SJCRH30 (cell line): ENCODE measurements at regions not wholly inside any gene's neighbourhood (a gene's known extent, or its start where the extent isn't known, plus 50 kb on each side); places are given as distances from the start of the nearest gene placed in this dataset.

Experiments
- DNase-seq, 2 experiments: peaks; one replicate each; pipeline ENCODE4 v3.0.0-alpha.2; 2015 to 2020
- H3K27ac ChIP-seq: fragments of 250-450 bp; sonication (Bioruptor Pico); 2 replicates; pipeline ENCODE4 v1.5.1; 2020; ENCODE audit warnings: mild to moderate bottlenecking, moderate library complexity
- H3K27me3 ChIP-seq: fragments of 250-450 bp; sonication (Bioruptor Pico); 2 replicates; pipeline ENCODE4 v1.5.1; 2020; ENCODE audit warnings: mild to moderate bottlenecking, moderate library complexity
- H3K36me3 ChIP-seq: fragments of 250-450 bp; sonication (Bioruptor Pico); 2 replicates; pipeline ENCODE4 v1.5.1; 2020; ENCODE audit warnings: mild to moderate bottlenecking, moderate library complexity
- H3K4me1 ChIP-seq: fragments of 250-450 bp; sonication (Bioruptor Pico); 2 replicates; pipeline ENCODE4 v1.5.1; 2020; ENCODE audit warnings: mild to moderate bottlenecking, moderate library complexity
- H3K4me3 ChIP-seq: fragments of 250-450 bp; sonication (Bioruptor Pico); 2 replicates; pipeline ENCODE4 v1.5.1; 2020; ENCODE audit warnings: mild to moderate bottlenecking, moderate library complexity
- H3K9me3 ChIP-seq: fragments of 250-450 bp; sonication (Bioruptor Pico); replicated peaks from 2 replicates; pipeline ENCODE4 v1.5.1; 2020; ENCODE audit warnings: mild to moderate bottlenecking, moderate library complexity

GRCh38 chrX:39969819-39970504 is 127.8 kb downstream of the BCOR start:
- Histone ChIP-seq H3K27me3 (no peaks in the 10 kb centered on the region), H3K27ac (peak overlapping the region; percentile 74), H3K9me3 (no peaks in the 10 kb centered on the region), H3K4me1 (peaks cover 9% of the 10 kb centered on the region; the same call in 1 of the 2 replicates), H3K4me3 (peak overlapping the region; percentile 32), H3K36me3 (no peaks in the 10 kb centered on the region)
- no peak for DNase-seq

- no peak overlapping the region for H3K4me3 ChIP-seq
- no peaks in the 10 kb centered on the region for H3K27me3 ChIP-seq
- no peak for DNase-seq
- no peaks in the 10 kb centered on the region for H3K36me3 ChIP-seq
- peaks cover 9% of the 10 kb centered on the region; the same call in 1 of the 2 replicates for H3K4me1 ChIP-seq
- no peak overlapping the region for H3K27ac ChIP-seq
- no peaks in the 10 kb centered on the region for H3K9me3 ChIP-seq
Measured at GRCh38 chrX:39971760-39972159, 126.0 kb downstream of the BCOR start.

- Histone ChIP-seq H3K27ac (no peak overlapping the region), H3K36me3 (no peaks in the 10 kb centered on the region), H3K9me3 (no peaks in the 10 kb centered on the region), H3K4me1 (peaks cover 9% of the 10 kb centered on the region; the same call in 1 of the 2 replicates), H3K27me3 (no peaks in the 10 kb centered on the region), H3K4me3 (no peak overlapping the region)
- no peak for DNase-seq
Measured at GRCh38 chrX:39972340-39972739, 125.4 kb downstream of the BCOR start.

GRCh38 chrX:39973810-39974209 is 123.9 kb downstream of the BCOR start:
- peaks cover 9% of the 10 kb centered on the region; the same call in 1 of the 2 replicates for H3K4me1 ChIP-seq
- H3K36me3 ChIP-seq = no peaks in the 10 kb centered on the region
- no peak for DNase-seq
- no peaks in the 10 kb centered on the region for H3K9me3 ChIP-seq
- H3K4me3 ChIP-seq = no peak overlapping the region
- H3K27ac ChIP-seq = no peak overlapping the region
- no peaks in the 10 kb centered on the region for H3K27me3 ChIP-seq

GRCh38 chrX:39974270-39974669 is 123.5 kb downstream of the BCOR start:
- Histone ChIP-seq H3K36me3 (no peaks in the 10 kb centered on the region), H3K4me1 (peaks cover 5% of the 10 kb centered on the region; the same call in 1 of the 2 replicates), H3K4me3 (no peak overlapping the region), H3K27ac (no peak overlapping the region), H3K9me3 (no peaks in the 10 kb centered on the region), H3K27me3 (no peaks in the 10 kb centered on the region)
- DNase-seq = peak; percentile 13 to 26

- H3K27me3 ChIP-seq = no peaks in the 10 kb centered on the region
- H3K9me3 ChIP-seq = no peaks in the 10 kb centered on the region
- DNase-seq = no peak
- H3K4me1 ChIP-seq = no peaks in the 10 kb centered on the region
- H3K27ac ChIP-seq = no peak overlapping the region
- no peaks in the 10 kb centered on the region for H3K36me3 ChIP-seq
- no peak overlapping the region for H3K4me3 ChIP-seq
Measured at GRCh38 chrX:39975101-39975925, 122.4 kb downstream of the BCOR start.

GRCh38 chrX:39981946-39982345 is 115.8 kb downstream of the BCOR start:
- no peaks in the 10 kb centered on the region for H3K9me3 ChIP-seq
- H3K27me3 ChIP-seq = no peaks in the 10 kb centered on the region
- no peaks in the 10 kb centered on the region for H3K36me3 ChIP-seq
- H3K4me3 ChIP-seq = no peak overlapping the region
- H3K27ac ChIP-seq = no peak overlapping the region
- peaks cover 22% of the 10 kb centered on the region for H3K4me1 ChIP-seq
- DNase-seq = no peak

GRCh38 chrX:39982948-39983347 is 114.8 kb downstream of the BCOR start:
- Histone ChIP-seq H3K4me1 (peaks cover 22% of the 10 kb centered on the region), H3K36me3 (no peaks in the 10 kb centered on the region), H3K4me3 (no peak overlapping the region), H3K27me3 (no peaks in the 10 kb centered on the region), H3K9me3 (no peaks in the 10 kb centered on the region), H3K27ac (peak overlapping the region; percentile 88)
- no peak for DNase-seq

GRCh38 chrX:39983715-39984114 is 114.0 kb downstream of the BCOR start:
- Histone ChIP-seq H3K27ac (peak overlapping the region; percentile 88), H3K36me3 (no peaks in the 10 kb centered on the region), H3K9me3 (no peaks in the 10 kb centered on the region), H3K4me1 (peaks cover 22% of the 10 kb centered on the region), H3K27me3 (no peaks in the 10 kb centered on the region), H3K4me3 (no peak overlapping the region)
- DNase-seq = peak; percentile 83 to 86

- Histone ChIP-seq H3K4me3 (peak overlapping the region; percentile 12), H3K4me1 (peaks cover 22% of the 10 kb centered on the region), H3K36me3 (no peaks in the 10 kb centered on the region), H3K9me3 (no peaks in the 10 kb centered on the region), H3K27ac (peak overlapping the region; percentile 88), H3K27me3 (no peaks in the 10 kb centered on the region)
- peak; percentile 91 to 93 for DNase-seq
Measured at GRCh38 chrX:39984191-39984956, 113.4 kb downstream of the BCOR start.

GRCh38 chrX:39985071-39985470 is 112.7 kb downstream of the BCOR start:
- Histone ChIP-seq H3K4me1 (peaks cover 22% of the 10 kb centered on the region), H3K27ac (peak overlapping the region; percentile 88), H3K36me3 (no peaks in the 10 kb centered on the region), H3K4me3 (peak overlapping the region; percentile 12), H3K27me3 (no peaks in the 10 kb centered on the region), H3K9me3 (no peaks in the 10 kb centered on the region)
- peak; percentile 42 to 55 for DNase-seq

- H3K27ac ChIP-seq = peak overlapping the region; percentile 88
Measured at GRCh38 chrX:39985551-39985950, 112.2 kb downstream of the BCOR start.

GRCh38 chrX:39988496-39988895 is 109.3 kb downstream of the BCOR start:
- no peak overlapping the region for H3K4me3 ChIP-seq
- H3K27me3 ChIP-seq = no peaks in the 10 kb centered on the region
- no peak overlapping the region for H3K27ac ChIP-seq
- no peak for DNase-seq
- H3K36me3 ChIP-seq = no peaks in the 10 kb centered on the region
- peaks cover 20% of the 10 kb centered on the region for H3K4me1 ChIP-seq
- H3K9me3 ChIP-seq = no peaks in the 10 kb centered on the region

More at GRCh38 chrX:39985551-39985950, 112.2 kb downstream of the BCOR start:
- Histone ChIP-seq H3K4me3 (no peak overlapping the region), H3K4me1 (peaks cover 22% of the 10 kb centered on the region), H3K27me3 (no peaks in the 10 kb centered on the region), H3K9me3 (no peaks in the 10 kb centered on the region), H3K36me3 (no peaks in the 10 kb centered on the region)
- peak; percentile 37 to 61 for DNase-seq

GRCh38 chrX:39990388-39990787 is 107.4 kb downstream of the BCOR start:
- H3K36me3 ChIP-seq = no peaks in the 10 kb centered on the region
- no peak for DNase-seq
- no peaks in the 10 kb centered on the region for H3K9me3 ChIP-seq
- no peak overlapping the region for H3K4me3 ChIP-seq
- H3K4me1 ChIP-seq = peaks cover 10% of the 10 kb centered on the region
- H3K27me3 ChIP-seq = no peaks in the 10 kb centered on the region
- no peak overlapping the region for H3K27ac ChIP-seq

GRCh38 chrX:39992300-39992699 is 105.5 kb downstream of the BCOR start:
- Histone ChIP-seq H3K27ac (no peak overlapping the region), H3K36me3 (no peaks in the 10 kb centered on the region), H3K9me3 (no peaks in the 10 kb centered on the region), H3K4me1 (no peaks in the 10 kb centered on the region), H3K27me3 (no peaks in the 10 kb centered on the region), H3K4me3 (no peak overlapping the region)
- DNase-seq = no peak
